HG03432 (cell line): ENCODE measurements at regions not wholly inside any gene's neighbourhood (a gene's known extent, or its start where the extent isn't known, plus 50 kb on each side); places are given as distances from the start of the nearest gene placed in this dataset.
"Not testable (repeated sequence)": the region's sequence is repeated elsewhere in the genome, so short reads cannot be mapped to it uniquely, and the experiment has no call there.

Experiments
- ATAC-seq: cut with Tn5 transposase; IDR thresholded peaks from one replicate; pipeline ENCODE4 v1.9.1; 2021; ENCODE audit warnings: mild to moderate bottlenecking, moderate library complexity; ENCODE audit not compliant: unreplicated experiment

DNA sequence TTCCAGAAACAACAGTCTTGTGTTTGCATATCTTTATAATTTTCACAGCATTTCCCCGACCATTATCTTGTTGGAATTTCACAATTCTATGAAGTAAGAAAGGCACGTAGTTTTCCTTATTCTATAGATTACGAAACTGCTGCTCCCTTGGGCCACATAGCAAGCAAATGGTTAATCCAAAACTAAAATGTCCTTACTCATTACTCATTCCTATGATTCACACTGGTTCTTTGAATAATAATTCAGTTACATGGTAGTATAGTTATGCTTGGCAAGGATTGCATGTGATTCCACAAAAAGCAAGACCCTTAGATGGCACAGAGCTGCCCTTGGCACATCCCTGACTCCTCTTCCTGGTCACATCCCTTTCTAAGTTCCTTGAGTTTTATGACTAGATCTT lies 51.2 kb downstream of the OR13H1 start:
- ATAC-seq = no peak

DNA sequence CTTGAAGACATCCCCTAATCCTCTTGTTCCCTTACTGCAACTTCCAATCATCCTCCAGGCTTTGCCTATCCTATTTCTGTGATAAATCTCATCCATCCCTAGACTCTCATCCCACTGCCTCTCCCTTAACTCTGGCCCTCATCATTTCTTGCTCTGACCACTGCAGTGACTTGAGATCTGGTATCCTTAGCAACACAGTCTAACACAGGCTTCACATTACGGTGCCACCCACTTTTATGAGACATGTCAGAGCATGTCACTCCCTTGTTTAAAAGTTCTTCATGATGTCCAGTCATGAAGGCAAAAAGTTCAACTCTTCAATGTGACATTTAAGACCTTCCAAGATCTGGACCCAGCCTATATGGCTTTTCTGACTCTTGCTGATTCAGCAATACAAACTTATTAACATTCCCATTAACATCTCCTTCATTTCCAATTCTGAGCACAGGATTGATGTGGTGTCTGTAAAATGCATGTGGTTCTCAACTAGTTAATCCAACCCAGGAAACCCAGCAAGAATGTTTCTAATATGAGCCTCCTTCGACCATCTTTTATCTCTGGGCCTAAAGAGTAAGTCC lies 64.0 kb downstream of the OR13H1 start:
- no peak for ATAC-seq

DNA sequence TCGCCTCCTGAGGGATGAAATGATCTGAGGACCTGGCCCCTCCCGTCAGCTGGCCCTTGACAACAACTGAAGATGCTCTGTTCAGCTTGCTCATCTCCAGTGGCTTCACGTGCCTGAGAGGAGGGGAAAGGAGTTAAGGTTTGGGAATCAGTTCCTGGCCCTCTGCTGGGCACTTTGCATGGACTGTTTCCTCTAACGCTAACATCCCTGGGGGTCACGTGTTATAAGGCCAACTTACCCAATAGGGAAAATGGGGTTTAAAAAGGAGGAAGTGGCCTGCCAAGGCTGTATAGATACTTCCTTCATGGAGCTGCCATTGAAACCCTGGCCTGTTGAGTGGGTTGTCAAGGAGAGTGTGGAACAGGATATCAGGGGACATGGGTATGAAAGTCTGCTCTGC lies 65.6 kb downstream of the OR13H1 start:
- no peak for ATAC-seq

DNA sequence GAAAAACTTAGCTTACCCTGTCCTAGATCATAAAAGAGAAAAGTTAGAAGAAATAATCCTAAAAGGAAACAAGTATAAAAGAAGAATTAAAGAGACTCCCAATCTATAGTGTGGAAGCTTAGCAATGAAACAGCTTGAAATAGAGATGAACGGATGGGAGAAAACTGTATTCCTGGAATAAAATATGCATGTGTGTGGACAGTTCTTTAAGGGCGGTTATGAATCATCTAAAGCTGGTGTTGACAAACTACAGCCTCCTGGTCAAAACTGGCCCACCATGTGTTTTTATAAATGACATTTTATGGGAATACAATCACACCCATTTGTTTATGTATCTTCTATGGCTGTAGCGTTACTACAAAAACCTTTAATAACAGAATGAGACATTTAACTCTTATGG lies 69.4 kb downstream of the OR13H1 start:
- no peak for ATAC-seq

DNA sequence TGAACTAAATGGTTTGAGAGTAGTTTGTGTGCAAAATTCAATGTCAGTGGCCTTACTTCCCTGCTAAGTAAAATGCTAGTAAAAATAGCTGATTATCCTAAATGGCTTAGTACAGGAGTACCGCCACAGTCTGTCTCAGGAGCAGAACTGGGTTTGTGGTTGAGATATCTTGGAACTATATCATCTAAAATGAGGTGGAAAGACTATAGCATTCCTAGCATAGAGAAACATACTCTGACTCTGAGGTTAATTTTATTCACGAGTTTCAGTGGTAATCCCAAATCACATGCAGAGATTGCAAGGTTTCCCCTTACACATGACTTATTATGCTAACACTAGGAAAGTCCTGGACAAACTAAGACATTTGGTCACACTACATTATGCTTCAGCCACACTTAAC lies 70.4 kb downstream of the OR13H1 start:
- no peak for ATAC-seq

DNA sequence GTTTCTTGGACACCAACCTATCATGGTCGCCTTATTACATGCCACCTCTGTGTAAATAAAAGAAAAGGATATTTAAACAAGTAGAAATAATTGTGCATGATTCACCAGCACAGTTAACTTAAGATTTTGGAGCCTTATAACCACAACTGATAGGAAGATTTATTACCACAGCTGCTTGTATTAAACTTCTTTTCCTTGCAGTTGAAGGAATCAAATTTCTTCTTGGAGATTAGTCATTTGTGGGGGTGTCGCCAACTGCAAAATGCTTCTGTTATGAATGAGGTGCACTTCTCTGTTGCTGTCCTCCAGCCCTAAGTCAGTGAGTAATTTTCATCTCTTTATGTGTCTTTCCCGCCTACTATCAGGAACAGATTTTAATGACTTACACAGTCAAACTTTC lies 73.3 kb downstream of the OR13H1 start:
- no peak for ATAC-seq

DNA sequence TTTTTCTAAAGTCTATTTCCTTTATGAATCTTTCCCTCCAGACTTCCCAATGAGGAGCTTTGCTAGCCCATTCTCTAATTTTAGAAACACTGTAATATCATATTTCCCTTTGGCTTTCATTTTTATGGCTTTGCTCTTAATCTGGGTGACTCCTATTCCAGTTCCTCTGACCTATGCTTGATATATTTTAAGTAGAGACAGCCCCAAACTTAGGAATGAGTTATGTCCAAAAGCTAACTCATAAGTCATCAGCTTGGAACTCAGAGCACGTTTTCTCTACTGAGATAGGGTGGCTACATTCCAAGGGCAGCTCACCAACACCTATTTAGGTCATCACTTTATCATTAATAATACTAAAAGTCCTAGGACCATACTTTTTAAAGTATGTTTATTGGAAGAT lies 77.8 kb downstream of the OR13H1 start:
- no peak for ATAC-seq

DNA sequence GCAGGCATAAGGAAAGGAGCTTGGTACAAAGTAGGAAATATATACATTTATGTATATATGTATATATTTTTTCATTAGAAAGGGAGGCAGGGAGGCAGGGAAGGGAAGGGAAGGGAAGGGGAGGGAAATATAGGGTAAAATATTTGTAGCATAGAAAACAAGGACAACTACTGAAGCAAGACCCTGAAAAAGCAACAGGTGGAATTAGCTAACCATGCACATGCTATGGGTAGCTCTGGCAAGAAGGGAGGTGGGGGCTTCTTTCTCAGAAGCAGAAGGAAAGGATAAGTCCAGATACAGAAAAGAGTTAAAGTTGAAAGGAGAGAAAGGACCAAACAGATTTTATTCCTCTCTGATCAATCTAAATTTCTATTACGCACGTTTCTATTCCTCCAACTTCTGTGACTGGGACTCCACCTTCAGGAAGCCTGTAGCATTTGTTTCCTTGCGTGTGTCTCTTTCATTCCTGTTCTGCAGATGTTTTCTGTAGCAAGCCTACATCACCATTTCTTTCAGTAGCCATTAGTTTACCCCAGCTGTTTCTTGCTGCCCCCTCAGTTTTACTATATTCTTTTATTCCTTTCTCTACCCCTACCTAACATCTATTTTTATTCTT lies 82.9 kb downstream of the OR13H1 start:
- ATAC-seq = no peak

DNA sequence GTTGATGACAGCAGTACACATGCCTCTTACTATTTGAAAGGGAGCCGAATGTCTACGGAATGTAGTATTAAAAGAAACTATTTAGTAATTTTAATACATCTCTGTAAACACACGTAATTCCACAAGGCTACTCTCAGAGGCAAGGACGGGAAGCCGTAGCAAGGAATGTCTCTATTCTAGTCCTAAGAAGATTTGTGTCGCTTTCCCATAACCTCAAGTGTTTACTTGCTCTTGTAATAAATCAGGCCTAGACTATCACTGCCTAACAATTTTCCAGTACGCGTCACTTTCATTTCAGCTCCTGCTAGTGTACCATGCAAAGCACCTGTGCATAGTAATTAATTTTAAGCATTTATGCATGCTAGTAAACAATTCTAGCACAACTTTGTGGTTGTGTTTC lies 86.7 kb downstream of the OR13H1 start:
- no peak for ATAC-seq

DNA sequence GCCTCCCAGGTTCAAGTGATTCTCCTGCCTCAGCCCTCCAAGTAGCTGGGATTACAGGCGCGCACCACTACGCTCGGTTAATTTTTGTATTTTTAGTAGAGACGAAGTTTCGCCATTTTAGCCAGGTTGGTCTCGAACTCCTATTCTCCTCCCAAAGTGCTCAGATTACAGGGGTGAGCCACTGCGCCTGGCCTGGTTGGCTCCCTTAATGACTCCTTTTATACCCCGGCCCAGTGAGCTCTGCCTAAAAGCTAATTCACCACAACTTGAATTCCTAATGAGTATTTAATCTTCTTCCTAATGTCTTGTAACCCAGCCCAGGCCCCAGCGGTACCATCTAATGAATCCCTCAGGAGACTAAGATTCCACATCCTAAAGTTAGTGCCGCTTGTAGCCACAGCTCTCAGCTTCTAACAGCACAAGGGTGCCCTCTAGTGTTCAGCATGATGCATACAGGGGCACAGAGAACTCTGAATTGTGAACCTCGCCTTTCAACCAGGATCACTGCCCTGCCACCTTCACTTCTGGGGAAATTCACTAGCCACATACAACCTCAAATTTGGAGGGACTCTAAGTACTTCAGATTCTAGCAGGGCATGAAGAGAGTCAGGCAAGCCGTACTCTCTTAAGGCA lies 89.5 kb downstream of the OR13H1 start:
- ATAC-seq = peak; percentile 82

DNA sequence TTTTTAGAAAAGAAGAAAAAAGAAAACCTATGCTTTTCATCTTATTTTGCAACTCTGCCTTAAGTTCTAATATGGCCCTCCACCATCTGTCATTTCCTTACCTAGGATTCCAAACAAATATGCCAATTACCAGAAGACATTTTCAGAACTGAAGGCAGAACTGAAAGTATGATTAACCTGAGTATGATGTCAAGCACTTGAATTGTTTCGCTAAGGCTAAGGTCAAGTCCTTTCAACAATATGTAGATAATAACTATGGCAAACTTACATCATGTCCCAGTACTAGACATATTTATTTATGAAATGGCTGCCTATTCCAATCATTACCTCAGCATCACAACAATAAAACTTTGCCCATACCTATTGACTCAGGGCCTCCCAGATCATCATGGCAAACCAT lies 91.0 kb downstream of the OR13H1 start:
- no peak for ATAC-seq

DNA sequence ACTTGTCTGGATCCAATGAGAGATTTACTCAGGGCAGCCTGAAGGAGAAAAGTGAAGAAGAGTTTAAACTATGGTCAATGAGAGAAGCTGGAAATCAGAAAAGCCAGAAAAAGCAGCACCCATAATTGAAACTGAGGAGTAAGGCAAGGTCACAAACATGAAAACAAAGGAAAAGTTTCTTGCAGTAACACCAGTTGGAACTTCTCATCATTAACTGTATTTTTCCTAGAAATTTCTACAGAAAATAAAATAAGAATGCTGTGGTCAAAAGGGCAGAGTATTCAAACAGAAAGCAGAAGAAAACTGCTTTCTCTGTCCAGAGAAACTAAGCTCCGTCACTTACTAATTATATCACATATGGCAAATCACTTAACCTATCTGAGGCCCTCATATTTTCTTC lies 102.2 kb downstream of the OR13H1 start:
- ATAC-seq = no peak

DNA sequence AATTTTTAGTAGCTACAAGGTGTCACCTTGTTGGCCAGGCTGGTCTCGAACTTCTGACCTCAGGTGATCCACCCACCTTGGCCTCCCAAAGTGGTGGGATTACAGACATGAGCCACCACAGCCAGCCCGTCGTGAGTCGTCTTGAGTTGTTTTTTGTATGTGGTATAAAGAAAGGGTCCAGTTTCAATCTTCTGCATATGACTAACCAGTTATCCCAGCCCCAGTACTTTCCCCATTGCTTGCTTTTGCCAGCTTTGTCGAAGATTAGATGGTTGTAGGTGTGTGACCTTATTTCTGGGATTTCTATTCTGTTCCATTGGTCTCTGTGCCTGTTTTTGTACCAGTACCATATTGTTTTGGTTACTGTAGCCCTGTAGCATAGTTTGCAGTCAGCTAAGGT lies 105.9 kb downstream of the OR13H1 start:
- ATAC-seq = no peak

DNA sequence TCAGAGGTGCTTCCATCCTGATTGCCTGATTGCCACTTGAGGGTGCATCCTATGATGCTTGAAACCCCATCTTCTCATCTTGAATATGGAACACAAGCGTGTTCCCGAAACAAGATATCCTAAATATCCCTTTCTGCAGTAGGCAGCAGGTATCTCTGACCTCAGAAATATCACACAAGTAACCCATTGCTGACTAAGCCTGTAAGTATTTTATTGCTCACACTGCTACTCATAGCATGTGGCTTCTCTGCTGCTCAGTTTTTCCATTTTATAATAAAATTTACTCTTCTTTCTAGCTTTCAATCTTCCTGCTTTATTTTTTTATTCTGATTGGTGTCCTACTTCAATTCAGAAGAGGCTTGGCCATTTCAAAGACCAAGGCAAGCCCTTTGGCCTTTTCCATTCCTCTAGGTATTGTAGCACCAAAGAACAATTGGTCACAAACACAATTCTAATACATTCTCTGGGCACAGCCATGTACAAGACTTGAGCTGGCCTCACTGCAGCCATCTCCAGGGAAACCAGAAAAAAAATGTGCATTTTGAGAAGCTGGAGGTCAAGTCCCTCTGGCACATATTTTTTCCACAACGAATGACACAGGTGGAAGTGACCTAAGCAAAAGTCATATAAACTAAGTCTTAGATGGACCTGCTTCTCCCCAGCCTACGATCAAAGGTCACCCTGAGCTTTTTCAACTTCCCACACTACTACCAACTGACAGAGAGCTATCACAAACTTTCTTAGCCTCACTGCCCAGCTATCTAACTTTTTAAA lies 107.0 kb downstream of the OR13H1 start:
- ATAC-seq = no peak

DNA sequence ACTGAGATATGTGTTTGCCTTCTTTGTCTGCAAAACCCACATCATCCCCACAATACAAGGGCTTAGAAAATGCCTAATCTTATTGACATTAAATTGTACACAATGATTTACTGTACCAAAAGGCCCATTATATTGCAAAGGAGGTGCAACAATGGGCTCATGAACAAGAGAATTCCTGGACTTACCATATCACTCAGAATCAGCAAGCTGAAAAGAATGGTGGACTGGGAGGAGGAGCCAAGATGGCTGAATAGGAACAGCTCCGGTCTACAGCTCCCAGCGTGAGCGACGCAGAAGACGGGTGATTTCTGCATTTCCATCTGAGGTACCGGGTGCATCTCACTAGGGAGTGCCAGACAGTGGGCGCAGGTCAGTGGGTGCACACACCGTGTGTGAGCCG lies 119.9 kb downstream of the OR13H1 start:
- not testable (repeated sequence) for ATAC-seq

DNA sequence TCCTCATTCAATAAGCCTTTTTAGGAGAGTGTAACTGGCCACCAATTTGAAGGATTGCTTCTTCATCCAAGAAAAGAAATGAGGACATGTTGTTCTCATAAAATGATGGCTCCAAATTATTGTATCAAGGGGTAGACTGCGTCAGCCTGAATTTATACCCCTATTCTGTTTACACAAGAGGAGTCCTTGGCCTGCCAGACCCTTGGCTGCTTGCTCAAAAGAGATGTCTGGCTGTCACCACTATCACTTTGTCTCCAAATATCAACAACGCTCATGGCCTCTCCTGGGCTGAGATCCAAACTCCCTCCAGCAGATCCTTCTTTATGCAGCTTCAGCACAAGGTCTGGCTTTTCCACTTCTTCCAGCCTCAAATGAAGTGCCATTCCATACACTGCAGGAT lies 127.9 kb downstream of the OR13H1 start:
- ATAC-seq = no peak

DNA sequence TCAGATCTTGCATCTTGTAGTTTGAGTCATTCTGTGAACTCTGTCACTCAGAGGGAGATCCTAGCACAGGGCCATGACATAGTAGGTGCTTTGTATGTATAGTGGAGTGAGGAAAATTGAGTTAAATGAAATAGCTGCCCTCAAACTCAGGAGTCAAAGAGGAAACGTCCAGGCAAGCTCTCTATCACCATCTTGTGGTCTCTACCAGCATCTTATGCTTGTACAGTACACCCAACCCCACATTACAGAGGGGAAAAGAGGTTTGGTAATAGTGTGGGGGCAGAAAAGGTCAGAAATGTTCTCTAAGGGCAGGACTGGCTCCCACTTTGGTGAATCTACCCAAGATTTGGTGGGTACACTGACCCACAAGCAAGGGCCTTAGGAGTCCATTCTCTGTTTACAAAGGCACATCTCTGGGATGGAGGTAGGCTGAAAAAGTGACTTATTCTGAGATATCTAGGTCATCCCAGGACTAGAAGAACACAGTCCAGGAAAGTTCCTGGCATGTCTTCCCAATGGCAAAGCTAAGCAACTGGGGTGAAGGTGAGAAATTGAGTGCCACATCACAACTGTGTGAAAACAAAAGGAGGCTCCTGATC lies 131.8 kb downstream of the OR13H1 start:
- peak; percentile 61 for ATAC-seq

DNA sequence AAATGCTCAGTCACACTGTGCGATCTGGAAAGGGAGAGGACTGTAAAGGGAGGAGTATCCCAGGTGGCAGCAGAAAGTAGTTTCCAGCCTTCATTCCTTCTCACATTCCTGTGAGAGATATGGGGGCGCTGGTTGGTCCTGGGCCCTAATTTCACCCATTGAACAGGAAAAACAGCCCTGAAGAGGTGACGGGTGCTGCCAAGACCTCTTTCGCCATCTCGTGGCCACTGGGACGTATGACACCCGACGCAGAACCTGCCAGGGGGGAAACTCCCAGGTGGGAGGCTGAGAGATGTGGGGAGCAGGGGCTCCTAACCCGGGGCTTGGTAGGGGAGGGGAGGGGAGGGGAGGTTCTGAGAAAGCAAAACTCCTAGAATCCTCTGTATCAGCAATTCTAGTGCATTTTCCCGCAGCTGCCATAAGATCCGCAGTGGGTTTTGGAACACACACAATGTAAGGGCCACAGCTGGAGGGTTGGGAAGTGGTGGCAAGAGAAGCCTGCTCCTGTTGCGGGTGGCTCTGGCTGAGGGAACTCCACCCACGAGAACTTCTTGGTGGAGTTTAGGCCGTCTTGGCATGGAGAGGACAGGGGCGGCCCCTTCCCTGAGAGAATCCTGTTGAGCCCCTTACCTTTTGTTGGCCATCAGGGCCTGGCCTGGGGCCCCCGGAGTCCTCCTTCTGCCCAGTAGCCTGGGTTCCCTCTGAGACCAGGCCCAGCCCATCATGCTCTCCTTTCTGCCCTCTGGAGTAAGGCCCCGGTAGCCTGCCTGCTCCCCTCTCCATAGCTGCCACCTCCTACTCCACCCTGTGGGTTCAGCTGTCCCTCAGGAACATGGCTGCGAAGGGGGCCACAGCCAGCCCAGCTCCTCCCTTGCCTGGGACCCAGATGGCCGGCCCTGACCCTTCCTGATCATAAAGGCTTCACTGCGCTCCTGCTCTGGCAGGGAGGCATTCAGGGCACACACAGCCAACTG lies 134.1 kb downstream of the OR13H1 start:
- peak; percentile 83 for ATAC-seq

DNA sequence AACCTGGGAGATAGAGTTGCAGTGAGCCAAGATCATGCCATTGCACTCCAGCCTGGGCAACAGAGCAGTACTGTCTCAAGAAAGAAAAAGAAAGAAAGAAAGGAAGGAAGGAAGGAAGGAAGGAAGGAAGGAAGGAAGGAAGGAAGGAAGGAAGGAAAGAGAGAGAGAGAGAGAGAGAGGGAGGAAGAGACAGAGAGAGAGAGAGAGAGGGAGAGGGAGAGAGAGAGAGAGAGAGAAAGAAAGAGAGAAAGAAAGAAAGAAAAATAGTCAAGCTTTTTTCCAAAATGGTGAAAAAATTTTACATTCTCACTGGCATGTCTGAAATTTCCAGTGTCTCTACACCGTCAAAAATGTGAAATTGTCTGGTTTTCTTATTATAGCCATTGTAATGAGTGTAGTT lies 138.9 kb downstream of the OR13H1 start:
- not testable (repeated sequence) for ATAC-seq

DNA sequence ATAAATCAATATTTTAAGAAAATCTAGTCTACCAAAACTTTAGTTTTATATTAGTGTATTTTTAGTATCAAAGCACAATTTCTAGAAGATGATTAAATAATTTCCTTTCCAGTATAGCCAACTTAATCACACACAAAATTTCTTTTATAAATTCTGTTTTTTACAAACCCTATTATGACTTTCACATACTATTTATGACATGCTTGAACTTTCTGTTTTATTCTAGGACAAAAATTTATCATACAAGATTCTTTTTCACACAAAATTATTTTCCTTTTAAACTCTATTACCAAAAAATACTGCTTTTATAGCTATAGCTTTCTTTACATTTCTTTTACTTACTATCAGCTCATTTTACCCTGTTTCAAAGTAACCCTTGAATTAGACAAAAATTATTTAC lies 149.5 kb downstream of the OR13H1 start:
- ATAC-seq = no peak
